Activated naive CD4-positive, alpha-beta T cell treated with Interleukin-2 at 50 U/mL for 16 hours (primary cell): ENCODE measurements at regions not wholly inside any gene's neighbourhood (a gene's known extent, or its start where the extent isn't known, plus 50 kb on each side); places are given as distances from the start of the nearest gene placed in this dataset.

Source experiments
- DNase-seq: peaks from one replicate; pipeline ENCODE4 v3.0.0-alpha.2; 2020

DNA sequence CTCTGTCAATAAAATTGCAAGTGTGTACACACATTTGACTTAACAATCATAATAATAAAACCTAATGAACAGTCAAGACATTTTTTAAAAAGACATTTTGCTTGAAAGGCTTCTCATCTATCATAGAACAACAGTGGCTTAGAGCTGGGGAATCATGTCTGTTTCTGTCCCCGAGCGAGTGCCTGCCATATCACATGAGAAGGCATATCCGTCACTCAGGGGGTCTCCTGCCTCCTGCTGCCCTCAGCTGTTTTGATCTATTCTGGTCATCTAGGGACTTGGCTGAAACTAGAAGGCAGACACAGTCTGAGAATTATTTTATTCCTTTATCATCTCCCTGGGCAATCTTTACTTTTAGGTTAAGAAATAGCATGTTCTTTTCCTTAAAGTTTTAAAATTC, 278.7 kb upstream of the KLF6 start:
- no peak for DNase-seq

DNA sequence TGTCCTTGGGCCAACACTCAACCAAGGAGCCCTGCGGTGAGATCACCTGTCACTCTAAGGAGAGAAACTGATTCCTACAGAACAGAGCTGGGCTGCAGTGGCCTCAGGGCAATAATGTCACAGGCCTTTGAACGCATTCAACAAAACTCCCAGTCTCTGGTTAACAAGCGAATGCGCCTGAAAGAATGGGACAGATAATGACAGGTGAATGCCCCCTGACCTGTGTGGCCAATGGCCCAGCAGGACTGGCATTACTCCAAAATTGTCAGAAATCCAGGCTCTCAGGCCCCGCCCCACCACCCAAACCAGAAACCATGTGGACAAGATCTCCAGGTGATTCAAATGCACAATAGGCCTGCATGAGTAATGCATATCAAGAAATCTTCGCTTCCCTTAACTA, 277.7 kb upstream of the KLF6 start:
- DNase-seq, result no peak

DNA sequence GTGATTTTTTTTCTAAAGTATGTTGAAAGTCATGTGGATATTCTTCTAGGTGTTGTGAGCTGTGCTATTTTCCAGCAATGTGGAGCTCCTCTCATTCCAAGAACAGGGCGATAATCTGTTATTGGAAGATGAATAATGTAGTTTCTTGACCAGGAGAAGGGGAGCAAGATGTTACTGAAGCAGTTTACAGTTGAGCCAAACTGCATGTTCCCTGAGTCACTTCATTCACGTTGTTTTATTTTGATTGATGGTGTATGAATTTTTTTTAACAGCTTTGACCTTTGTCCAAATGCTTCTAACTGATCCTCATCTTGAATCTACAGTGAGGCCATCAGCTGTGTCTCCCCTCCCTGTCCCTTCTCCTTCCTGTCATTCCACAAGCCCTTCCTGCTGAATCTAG, 277.1 kb upstream of the KLF6 start:
- no peak for DNase-seq

DNA sequence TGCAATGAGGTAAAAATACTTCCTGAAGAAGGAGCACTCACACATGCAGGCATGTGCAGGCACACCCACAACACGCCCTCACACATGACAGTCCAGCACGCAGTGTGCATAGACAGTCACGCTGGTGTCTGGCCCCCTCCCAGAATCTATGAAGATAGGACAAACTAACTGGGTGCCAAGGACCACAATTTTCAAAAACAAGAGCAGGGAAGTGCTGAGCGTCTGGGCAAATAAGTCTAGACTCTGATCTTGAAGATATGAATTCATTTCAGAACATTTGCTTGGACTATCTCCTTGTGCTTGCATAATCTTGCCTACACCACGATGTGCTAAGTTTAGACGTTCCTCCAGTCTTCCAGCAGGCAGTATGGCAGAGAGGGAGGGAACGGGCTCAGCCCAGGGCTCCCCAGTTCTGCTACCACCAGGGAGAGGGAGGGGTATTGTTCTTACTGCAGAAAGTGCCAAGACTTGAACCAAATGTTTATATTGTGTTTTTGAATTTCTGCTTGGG, 276.5 kb upstream of the KLF6 start:
- no peak for DNase-seq

DNA sequence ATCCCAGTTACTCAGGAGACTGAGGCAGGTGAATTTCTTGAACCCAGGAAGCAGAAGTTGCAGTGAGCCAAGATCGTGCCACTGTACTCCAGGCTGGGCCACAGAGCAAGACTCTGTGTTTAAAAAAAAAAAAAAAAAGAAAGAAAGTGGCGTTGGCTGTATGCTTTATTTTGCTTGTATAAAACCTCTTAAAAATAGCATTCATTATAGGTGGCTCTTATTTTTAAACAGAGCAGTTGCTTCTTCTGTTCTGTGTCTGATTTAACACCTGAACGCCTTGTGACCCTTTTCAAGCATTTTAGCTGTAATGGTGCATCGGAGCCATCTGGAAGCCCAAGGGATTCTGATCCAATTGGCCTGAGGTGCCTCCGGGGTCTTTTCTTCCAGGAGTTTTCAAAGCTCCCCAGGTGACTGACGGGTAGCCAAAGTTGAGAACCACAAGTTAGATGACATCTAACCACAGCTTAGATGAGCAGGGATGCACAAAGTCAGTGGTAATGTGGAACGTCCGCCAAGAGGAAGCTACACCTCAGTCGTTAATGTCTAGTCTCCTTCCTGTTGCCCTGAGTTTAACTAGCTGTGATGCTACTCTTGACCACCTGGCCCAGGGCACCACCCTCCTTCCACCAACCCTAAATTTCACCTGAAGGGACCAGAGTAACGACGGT, 274.6 kb upstream of the KLF6 start:
- DNase-seq, result no peak

DNA sequence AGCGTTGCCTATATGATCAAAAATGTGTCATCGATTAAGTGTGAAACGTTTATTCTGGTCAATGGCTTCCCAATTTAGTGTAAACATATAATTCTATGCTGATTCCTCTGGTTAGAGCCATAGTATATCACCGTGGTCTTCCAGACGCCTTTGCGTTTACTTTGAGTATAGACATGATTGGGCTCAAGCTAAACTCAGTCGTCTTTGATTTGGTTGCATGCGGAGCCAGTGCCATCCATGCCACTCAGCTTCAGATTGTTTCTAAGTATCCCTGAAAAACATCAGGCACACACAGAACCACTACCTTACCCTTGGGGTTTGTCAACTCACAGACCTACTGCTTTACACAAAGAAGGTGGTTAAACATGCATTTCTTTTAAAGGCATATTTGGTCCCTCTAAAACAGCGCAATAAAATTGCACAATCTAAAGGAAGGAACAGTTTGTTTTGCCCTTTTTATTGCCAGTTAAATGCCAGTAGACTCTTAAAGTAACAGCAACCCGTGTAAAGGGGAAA, 273.6 kb upstream of the KLF6 start:
- no peak for DNase-seq

DNA sequence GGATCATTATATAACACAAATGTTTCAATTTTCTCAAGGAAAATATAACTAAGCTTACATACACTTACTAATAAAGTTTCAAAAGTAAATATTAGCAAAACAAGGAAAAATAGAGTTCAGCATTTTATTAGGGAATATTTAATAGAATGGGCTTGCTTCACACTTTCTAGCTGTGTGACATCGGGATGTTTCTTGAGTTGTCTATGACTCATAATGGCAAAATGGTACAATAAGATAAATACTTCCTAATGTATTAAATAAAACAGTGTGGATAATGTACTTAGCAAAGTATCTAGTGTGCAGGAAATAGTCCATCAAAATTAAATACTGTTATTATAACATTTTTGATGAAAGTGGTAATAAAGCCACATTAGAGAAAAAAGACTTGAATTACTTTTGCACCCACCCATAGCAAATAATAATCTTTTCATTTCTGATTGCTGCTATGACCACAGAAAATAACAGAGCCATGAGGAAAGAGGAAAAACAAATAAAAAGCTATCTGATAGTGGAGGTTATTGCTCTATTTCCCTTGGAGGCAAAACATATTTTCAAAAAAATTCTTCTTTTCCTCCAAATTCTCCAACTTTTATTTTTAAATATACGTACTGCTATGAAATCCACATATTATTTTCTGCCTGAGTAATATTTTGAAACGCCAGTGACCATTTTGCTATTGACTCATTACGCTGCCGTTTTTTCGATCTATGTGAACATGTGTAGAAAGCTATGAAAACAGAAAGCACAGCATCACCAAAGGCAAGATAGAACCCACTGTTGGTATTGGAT, 272.9 kb upstream of the KLF6 start:
- no peak for DNase-seq

DNA sequence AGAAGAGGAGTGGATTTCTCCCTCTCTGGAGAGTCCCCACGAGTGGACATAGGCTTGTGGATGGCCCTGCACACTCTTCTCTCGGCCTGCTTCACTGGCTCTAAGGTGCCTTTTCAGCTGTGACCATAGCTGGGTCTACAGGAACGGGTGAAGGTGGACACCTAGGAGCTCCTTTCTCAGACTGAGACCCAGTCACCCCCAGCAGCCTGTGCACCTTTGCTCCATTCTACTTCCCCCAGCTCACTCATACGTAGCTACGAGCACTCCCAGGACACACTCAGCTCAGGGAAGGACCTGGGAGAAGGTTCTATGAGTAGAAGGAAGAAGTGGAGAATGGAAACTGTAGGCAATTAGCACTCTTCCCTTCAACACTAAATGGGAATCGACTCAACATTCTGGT, 272.0 kb upstream of the KLF6 start:
- no peak for DNase-seq

DNA sequence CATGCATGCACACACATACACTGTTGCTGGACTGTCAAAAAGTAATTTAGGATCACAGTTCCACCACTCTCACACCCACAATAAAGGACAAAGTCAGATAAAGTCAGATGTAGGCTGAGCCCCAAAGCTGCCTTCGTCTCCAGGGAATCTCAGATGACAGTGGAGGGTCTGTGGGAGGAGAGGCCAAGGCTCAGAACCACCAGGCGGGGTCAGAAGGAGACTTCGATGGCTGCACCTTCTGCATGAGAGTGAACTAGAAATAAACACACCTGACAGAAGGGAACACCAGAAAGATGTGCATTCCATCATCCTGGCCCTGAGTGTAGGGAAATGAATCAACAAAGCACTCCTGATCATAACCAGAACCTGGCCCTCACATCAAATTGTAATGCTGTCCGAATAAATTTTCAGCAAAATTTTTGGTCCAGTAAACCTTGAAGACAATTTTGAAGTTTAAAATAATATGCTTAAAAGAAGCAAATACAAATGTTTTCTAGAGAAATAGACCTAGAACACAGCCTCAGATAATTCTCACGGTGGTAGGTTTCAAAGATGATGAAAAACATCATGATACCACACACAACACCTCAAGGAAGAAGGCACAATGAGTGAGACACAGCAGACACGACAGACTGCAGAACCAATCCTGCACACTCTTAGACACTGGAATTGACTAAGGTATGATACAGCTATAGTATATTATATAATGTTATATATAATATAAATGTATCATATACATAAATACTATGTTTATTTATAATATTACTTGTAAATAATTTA, 269.8 kb upstream of the KLF6 start:
- DNase-seq, result no peak

DNA sequence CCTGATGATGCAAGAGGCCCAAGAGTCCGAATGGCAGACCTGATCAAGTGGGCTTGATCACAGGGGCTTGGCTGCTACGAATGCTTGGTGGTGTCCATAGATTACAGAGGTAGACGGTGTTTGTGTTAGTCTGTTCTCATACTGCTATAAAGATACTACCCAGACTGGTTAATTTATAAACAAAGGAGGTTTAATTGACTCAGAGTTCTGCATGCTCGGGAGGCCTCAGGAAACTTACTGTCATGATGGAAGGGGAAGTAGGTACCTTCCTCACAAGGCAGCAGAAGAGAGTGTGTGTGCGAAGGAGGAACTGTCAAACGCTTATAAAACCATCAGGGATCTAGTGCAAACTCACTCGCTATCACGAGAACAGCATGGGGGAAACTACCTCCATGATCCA, 268.9 kb upstream of the KLF6 start:
- no peak for DNase-seq

DNA sequence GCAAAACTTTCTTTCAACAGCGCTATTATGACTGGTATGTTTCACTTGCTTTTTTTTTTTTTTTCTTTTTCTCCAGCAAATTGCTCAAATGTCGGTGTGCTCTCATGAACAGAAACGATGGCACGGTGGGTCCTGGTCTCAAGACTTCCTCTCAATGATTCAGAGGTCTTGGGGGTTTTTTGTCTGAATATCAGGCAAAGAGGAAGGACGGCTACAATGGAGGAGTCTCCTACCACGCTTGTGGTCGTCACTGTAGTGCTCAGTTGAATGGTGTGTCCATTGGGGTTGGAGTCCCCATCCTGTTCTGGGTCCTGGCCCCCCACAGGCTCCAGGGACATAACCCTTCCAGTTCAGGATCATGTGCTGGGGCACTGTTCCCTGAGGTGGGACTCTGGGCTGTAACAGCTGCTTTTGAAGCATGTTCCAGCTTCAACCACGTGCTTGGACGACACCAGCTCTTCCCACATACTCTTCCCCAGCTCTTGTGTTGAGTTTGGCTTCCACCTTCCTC, 266.7 kb upstream of the KLF6 start:
- DNase-seq, result no peak

DNA sequence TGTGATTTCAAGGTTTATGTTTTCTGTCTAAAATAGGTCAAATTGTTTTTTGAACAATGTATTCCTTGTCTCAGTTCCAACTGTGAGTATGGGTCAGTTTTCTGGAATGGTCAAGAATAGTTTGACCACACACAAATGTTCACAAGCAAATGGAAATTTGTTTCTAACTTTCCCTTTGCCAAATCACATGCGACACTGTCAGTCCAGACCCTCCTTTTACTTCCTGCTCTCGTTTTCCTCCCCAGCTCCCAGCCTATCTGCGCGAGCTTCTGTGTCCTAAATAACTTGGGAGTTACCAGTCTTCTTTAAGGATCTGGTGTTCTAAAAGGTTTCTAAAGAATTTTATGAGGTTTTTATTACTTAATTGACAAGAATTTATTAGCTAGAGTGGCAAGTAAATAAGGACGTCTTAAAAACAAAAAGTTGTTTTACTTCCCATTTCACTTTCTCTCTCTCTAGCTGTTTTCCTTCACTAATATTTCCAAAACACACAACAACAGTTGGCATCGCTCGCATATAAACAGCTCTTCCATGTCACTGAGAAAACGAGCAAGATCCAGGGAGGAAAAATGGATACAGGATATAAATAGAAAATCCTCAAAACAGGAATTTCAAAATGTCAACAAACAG, 266.1 kb upstream of the KLF6 start:
- no peak for DNase-seq

DNA sequence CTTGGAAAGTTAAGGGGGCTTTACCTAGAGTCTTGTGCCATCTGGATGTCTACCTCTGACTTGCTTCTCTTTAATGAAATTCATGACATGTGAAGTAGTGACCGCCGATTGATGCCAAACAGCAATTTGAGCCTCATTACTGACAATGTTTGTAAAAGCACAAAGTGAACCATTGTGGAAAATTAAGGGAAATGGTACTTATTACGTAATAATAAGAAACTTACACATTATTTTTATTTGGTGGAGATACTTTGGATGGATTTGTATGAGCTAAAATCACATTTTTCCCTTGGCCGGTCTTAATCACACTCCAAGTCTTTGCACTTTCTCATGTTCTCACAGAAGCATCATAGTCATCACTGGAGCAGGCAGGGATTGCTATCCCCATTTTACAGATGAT, 265.1 kb upstream of the KLF6 start:
- no peak for DNase-seq

DNA sequence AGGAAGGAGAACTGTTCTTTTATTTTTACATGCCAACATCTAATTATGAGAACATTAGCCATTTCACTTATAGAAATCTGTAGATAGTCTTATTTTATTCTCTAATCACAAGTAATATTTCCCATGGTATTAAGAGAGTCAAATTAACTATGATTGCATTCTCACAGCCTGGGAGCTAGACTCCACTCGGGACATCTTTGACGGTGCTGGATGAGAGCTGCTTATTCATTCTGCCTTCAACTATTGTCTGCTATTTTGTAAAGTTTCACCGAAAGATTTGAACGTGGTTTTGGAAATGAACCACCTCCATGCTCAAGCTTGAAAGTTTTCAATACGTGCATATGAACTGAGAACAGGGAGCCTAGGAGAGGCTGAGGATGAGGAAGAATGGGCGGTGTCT, 264.3 kb upstream of the KLF6 start:
- DNase-seq, result no peak

DNA sequence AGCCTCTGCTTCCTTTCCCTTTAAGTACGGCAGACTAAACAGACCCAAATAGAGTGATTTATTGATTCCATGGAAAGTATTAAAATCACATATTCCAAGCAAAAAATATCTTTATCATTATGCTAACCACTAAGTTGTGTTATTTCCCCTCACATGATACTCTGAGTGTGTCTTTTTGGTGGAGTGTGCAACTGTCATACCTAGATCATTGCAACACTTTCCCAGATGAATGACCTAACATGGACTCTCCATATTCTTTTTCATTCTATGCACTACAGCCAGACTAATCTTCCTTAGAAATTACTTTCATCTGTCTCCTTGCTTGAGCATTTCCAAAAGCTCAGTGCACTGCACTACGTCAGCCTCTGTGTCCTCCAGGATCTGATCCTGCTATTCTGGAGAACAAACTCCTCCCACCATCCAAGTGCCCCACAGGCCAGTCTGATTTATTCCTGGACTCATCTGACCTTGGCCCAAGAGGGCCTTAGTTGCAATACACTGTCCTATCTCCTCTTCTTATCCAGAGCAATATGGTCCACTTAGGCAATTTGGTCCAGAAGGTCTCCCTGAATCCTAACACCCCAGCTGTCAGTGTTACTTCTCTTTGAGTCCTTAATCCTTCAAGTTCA, 263.3 kb upstream of the KLF6 start:
- DNase-seq, result no peak

DNA sequence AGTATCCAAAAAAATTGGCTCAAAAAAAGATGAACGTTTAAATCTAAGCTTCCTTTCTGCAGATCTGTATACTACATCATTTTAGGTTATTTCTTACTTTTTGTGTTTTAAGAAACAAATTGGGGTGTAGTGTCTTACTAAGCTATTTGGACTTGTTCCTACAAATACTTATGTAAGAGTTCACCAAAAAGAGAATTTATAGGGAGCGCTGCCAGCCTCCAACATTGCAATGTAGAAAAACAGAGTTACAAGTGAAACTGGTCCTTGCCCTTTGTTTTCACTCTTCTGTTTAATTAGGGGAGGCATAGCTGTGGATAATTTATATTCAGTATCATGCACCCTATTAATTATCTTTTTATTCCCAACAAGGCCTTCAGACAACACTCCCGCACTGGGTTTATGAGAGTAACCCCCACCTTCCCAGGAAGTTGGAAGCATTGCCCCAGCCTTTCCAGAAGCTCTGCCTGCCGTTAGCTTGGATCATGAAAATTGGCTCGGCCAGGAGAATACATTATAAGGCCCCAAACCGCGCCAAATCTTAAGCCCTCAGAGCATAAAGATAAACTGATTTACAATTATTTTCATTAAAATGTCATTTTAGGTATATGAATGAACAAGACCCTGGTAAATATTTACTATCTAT, 261.8 kb upstream of the KLF6 start:
- DNase-seq, result no peak

DNA sequence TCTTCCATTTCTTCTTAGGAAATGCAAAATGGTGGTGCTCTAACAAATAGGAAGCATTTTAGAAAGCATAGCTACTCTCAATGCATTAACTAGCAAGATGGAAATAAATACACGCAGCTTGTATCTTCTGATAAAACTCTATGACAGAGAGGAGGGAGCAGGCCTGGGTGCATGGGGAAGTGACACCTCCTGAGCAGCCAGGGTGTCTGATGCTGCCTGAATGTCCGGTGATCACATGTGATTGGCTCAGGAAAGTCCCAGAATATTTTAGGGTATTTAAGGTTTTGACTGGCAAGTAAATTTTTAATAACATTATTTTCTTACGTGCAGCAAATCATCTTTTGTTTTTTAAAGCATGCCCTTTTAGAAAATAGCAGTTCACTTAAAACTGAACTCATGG, 261.0 kb upstream of the KLF6 start:
- DNase-seq, result no peak

DNA sequence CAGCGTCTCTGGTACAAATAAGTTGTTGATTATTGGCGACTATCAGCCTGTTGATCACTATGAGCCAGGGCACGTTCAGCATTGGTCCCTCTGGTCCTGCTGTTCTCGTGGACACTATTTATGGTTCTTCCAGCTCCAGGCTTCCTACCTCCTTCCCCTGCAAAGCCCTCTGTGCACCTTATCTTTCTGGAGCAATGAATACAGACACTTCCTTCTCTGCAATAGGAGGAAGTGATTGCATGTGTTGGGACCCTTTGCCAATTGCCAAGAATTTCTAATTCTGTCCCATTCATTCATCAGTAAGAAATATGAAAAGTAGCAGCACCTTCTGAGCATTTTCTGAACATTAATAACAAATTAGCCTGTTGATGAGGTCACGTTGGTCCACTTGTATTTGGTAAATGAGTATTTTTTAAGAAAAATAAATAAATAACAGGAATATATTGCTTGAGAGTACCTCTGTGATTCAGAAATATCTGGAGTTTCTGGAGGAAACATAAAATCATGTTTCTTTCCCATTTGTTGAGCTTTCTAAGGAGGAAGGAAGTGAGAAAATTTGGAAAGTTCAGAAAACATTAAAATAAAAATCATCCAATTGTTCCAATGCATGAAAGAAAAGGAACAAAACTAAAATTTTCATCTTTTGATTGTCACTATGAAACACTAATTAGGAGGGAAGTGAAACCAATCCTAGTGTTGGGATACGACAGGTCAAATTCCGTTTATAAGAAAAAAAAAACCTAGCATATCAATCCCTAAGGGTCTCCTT, 259.1 kb upstream of the KLF6 start:
- no peak for DNase-seq

DNA sequence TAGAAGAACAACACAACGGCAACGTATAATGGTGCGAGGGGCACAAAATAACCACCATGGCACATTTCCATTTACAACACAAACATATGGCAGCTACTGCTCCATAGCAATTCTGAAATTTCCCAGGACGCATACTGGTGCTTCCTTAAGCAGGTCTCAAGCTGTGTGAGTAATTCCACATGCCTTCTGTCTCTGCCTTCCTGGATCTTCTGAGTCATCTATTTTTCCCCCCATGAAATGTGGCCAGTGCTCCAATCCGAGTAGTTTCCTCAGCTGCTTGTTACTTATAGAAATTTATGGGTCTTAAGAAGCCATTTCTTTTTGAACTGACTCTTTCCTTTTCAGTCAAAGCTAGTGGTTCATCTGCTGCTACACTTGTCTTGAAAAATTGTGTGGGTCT, 256.6 kb upstream of the KLF6 start:
- DNase-seq, result no peak

DNA sequence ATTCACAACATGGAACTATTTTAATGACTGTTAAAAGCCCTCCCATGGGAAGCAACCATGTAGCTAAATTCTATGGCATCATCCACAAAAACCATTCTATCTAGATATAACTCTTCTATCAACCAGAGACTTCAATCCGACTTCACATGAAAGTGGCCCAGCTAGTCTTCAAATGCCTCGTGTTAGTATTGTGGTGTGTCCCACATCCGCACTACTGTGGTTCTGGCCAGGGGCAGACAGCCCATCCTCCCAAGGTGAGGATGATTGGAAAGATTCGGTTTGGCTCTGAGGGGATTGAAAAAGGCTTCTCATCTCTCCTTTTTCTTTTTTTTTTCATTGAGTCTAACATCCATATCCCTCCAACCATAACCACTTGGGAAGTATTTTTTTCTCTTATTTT, 253.0 kb upstream of the KLF6 start:
- DNase-seq, result no peak

DNA sequence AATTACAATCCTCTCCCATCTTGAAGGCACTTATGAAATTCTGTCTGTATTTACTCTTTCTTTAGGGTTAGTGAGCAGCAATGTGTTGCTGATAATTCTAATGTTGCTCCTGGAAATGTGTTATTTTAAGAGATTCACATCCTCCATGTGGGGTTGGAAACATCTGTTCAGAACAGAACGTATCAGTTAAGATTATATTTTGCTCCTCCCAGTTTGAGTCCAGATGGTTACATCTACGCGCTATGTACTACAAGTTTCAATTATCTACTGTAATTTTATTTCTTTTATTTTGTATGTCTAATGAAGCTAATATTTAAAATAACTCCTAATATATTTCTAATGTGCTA, 250.6 kb upstream of the KLF6 start:
- no peak for DNase-seq
